Activated T-helper 2 cell treated with anti-CD3 and anti-CD28 coated beads, Interferon-gamma antibody, Interleukin-2, Interleukin-4, amounts not matched to agents 10 μg/mL and 5 μg/mL and 100 μg/mL, durations not matched to agents 14 hours and 24 hours and 36 hours (primary cell): ENCODE measurements at regions not wholly inside any gene's neighbourhood (a gene's known extent, or its start where the extent isn't known, plus 50 kb on each side); places are given as distances from the start of the nearest gene placed in this dataset.
"Not testable (repeated sequence)": the region's sequence is repeated elsewhere in the genome, so short reads cannot be mapped to it uniquely, and the experiment has no call there.

Source experiments
- DNase-seq: peaks from one replicate; pipeline ENCODE4 v3.0.0; 2021; ENCODE audit warnings: low spot score
- H3K27ac Mint-ChIP-seq: one replicate; pipeline ENCODE4 v1.8.0; 2021; ENCODE audit warnings: mixed read lengths
- H3K27me3 Mint-ChIP-seq: one replicate; pipeline ENCODE4 v1.8.0; 2021; ENCODE audit warnings: low read depth, mixed read lengths
- H3K36me3 Mint-ChIP-seq: one replicate; pipeline ENCODE4 v1.8.0; 2021; ENCODE audit warnings: low read depth, mixed read lengths
- H3K4me1 Mint-ChIP-seq: one replicate; pipeline ENCODE4 v1.8.0; 2021; ENCODE audit warnings: low read depth, mixed read lengths
- H3K4me3 Mint-ChIP-seq: one replicate; pipeline ENCODE4 v1.8.0; 2021; ENCODE audit warnings: low read depth, mild to moderate bottlenecking, moderate library complexity, mixed read lengths
- H3K9me3 Mint-ChIP-seq: one replicate; pipeline ENCODE4 v1.8.0; 2021; ENCODE audit warnings: mixed read lengths
- intact Hi-C: fragments of 100-400 bp; cut with micrococcal nuclease; formaldehyde crosslinking; loops from one replicate; pipeline ENCODE4 v1.15.1; 2023

DNA sequence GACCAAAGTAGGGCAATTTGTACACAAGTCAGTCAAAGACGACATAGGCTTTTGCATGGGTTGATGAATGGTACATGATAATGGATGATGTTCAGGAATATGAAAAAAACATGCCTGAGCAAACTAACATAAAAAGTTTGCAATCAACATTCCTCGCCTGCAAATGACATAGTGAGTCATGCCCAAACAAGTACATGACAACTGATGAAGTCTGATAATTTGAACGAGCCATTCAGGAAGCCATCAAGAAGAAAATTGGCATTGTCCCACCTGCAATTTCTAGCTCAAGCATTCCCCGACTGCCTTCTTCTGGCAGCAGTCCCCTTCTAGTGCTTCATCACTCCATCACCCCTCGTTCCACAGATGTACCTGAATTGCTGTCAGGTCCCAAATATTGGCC is 118.4 kb upstream of the NR5A2 start:
- no peak for DNase-seq
- H3K4me3 Mint-ChIP-seq, result no peak overlapping the region
- no peaks in the 10 kb centered on the region for H3K9me3 Mint-ChIP-seq
- no peaks in the 10 kb centered on the region for H3K27me3 Mint-ChIP-seq
- no peaks in the 10 kb centered on the region for H3K36me3 Mint-ChIP-seq
- H3K4me1 Mint-ChIP-seq, result no peaks in the 10 kb centered on the region
- intact Hi-C loops, result no loop called here
- no peak overlapping the region for H3K27ac Mint-ChIP-seq

DNA sequence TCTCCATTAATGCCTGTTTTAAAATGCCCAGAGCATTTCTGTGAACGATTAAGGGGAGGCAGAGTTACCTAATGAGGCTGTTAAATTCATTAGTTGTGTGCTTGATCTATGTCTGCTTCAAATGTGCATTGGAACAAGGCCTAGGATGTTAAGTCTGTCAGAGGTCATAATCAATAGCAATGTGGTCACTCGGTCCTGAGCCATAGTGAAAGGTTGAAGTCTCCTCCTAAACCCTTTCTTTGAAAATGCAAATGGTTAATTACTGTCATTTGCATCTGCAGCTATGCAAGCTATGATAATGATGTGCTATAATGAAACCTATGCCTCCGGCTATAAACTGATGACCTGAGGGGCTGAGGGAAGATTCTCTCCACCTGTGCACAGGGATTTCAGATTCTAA is 114.2 kb upstream of the NR5A2 start:
- no peak overlapping the region for H3K4me3 Mint-ChIP-seq
- H3K27me3 Mint-ChIP-seq, result peaks cover 5% of the 10 kb centered on the region
- no peak overlapping the region for H3K27ac Mint-ChIP-seq
- H3K36me3 Mint-ChIP-seq, result no peaks in the 10 kb centered on the region
- H3K9me3 Mint-ChIP-seq, result no peaks in the 10 kb centered on the region
- DNase-seq, result no peak
- no peaks in the 10 kb centered on the region for H3K4me1 Mint-ChIP-seq
- intact Hi-C loops, result no loop called here

DNA sequence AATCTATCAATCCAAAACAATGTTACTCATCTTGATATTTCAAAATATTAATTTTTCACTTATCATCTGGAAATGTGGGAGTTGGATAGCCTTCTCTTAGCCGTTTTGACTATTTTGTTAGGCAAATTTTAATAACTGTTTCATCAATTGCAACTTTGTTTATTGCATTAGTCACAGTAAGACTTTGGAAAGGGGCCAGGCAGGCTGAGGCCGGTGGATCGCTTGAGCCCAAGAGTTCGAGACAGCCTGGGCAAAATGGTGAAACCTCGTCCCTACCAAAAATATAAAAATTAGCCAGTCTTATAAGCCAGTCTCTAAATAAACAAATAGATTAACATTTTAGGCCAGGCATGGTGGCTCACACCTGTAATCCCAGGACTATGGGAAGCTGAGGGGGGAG is 113.0 kb upstream of the NR5A2 start:
- intact Hi-C loops, result no loop called here
- Mint-ChIP-seq H3K36me3 (no peaks in the 10 kb centered on the region), H3K27ac (no peak overlapping the region), H3K9me3 (no peaks in the 10 kb centered on the region), H3K27me3 (peaks cover 9% of the 10 kb centered on the region), H3K4me3 (no peak overlapping the region), H3K4me1 (no peaks in the 10 kb centered on the region)
- DNase-seq, result no peak

DNA sequence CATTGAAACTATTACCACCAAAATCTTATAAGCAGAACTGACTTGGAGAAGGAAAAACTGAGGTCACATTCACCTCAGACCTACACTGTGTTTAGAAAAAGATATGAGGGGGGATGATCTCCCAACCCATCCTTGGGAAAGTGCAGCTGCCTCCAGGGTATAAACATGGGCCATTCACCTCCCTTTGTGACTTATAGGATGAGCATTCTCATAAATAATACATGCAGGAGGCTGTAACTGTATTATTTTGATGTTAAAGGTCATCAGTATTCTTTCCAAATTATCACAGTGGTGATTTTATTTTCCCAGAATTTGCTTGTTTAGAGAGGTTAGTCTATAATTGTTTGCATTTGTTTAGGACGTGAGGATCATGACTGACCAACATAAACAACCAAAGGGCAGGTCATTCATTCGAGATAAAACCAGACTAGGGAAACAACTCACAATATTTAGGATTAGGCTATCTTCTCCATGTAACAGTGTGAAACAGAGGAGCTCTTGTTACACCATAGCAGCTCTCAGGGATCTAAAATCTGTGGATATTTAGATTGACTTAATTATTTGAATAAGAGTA is 109.2 kb upstream of the NR5A2 start:
- no peak overlapping the region for H3K27ac Mint-ChIP-seq
- H3K4me3 Mint-ChIP-seq, result no peak overlapping the region
- intact Hi-C loops, result no loop called here
- H3K36me3 Mint-ChIP-seq, result no peaks in the 10 kb centered on the region
- peaks cover 19% of the 10 kb centered on the region for H3K27me3 Mint-ChIP-seq
- H3K4me1 Mint-ChIP-seq, result no peaks in the 10 kb centered on the region
- no peak for DNase-seq
- no peaks in the 10 kb centered on the region for H3K9me3 Mint-ChIP-seq

DNA sequence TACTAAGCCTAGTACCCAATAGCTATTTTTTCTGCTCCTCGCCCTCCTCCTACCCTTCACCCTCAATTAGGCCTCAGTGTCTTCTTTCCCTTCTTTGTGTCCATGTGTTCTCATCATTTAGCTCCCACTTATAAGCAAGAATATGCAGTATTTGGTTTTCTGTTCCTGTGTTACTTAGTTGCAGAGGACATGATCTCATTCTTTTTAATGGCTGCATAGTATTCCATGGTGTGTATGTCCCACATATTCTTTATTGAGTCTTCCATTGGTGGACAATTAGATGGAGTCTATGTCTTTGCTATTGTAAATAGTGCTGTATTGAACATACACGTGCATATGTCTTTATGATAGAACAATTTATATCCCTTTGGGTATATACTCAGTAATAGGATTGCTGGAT is 106.9 kb upstream of the NR5A2 start:
- Mint-ChIP-seq H3K9me3 (no peaks in the 10 kb centered on the region), H3K4me1 (no peaks in the 10 kb centered on the region), H3K27ac (no peak overlapping the region), H3K4me3 (no peak overlapping the region), H3K27me3 (peaks cover 20% of the 10 kb centered on the region), H3K36me3 (no peaks in the 10 kb centered on the region)
- DNase-seq, result no peak
- intact Hi-C loops, result no loop called here

DNA sequence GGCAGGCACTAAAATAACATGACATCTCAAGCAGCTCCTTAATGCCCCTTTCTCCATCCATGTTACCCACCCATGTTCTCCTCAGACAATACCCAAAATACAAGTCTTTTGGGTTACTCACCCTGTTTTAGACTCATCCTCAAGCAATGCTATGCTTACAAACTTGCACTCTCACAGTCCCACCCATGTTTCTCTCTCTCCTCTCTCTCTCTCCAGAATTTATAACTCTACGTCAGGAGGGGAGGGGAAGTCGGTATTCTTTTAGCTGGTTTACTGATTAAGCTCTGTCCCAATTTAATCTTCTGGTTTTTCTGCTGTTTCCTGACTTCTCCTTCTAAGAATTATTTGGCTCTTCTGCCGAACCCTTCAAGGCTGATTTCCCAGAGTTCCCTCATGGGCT is 98.0 kb upstream of the NR5A2 start:
- no peaks in the 10 kb centered on the region for H3K36me3 Mint-ChIP-seq
- no peaks in the 10 kb centered on the region for H3K9me3 Mint-ChIP-seq
- intact Hi-C loops, result no loop called here
- no peak for DNase-seq
- H3K27me3 Mint-ChIP-seq, result peaks cover 13% of the 10 kb centered on the region
- H3K4me1 Mint-ChIP-seq, result peaks cover 7% of the 10 kb centered on the region
- no peak overlapping the region for H3K27ac Mint-ChIP-seq
- no peak overlapping the region for H3K4me3 Mint-ChIP-seq

DNA sequence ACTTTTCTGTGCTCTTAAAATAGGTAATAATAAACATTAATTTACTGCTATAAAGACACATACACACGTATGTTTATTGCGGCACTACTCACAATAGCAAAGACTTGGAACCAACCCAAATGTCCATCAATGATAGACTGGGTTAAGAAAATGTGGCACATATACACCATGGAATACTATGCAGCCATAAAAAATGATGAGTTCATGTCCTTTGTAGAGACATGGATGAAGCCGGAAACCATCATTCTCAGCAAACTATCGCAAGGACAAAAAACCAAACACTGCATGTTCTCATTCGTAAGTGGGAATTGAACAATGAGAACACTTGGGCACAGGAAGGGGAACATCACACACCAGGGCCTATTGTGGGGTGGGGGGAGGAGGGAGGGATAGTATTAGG is 97.4 kb upstream of the NR5A2 start:
- H3K4me3 Mint-ChIP-seq, H3K4me1 Mint-ChIP-seq, H3K27ac Mint-ChIP-seq, DNase-seq, H3K9me3 Mint-ChIP-seq, intact Hi-C loops, H3K36me3 Mint-ChIP-seq: not testable (repeated sequence)
- H3K27me3 Mint-ChIP-seq, result peaks cover 15% of the 10 kb centered on the region

DNA sequence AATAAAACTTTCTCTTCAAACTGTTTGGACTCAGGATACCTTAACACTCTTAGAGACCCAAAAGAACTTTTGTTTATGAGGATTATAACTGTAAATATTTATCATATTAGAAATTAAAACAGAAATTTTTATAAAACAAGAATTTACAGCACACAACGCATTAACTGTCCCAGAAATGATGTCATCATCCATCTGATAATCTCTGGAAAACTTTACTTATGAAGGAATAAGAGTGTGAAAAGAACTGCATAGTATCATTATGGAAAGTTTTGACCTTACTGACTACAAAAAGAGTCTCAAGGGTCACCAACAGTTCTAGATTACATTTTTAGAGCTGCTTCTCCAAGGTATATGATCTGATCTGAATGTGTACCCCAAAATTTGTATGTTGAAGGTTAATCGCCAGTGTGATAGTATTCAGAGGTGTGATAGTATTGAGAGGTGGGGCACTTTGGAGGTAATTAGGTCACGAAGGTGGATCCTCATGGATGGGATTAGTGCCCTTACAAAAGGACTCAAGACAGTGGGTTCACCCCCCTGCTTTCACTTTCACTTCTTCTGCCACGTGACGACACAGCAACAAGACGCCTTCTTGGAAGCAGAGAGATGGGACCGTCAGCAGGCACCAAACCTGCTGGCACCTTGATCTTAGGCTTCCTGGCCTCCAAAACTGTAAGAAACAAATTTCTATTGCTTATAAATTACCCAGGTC is 95.7 kb upstream of the NR5A2 start:
- Mint-ChIP-seq H3K9me3 (no peaks in the 10 kb centered on the region), H3K27me3 (peaks cover 26% of the 10 kb centered on the region), H3K4me3 (peak overlapping the region; percentile 24), H3K36me3 (no peaks in the 10 kb centered on the region), H3K4me1 (peaks cover 7% of the 10 kb centered on the region), H3K27ac (no peak overlapping the region)
- no peak for DNase-seq
- intact Hi-C loops, result no loop called here

DNA sequence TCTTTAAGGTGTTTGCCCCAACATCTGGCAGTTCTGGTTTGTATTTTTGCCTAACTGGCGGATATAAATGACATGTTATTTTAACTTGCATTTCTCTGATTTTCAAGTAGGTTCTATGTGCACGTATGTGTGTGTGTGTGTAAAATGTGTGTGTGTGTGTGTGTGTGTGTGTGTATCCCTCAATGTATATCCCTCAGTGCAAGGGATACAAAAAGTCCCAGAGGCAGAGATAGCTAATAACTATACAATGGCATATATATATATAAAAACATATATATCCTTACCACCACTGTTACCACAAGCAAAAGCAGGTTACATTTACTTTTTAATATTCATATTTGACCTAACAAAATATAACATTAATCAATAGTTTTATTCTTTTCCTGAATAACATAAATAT is 95.0 kb upstream of the NR5A2 start:
- peaks cover 30% of the 10 kb centered on the region for H3K27me3 Mint-ChIP-seq
- DNase-seq, result no peak
- H3K9me3 Mint-ChIP-seq, result no peaks in the 10 kb centered on the region
- intact Hi-C loops, result no loop called here
- peaks cover 7% of the 10 kb centered on the region for H3K4me1 Mint-ChIP-seq
- H3K36me3 Mint-ChIP-seq, result no peaks in the 10 kb centered on the region
- H3K27ac Mint-ChIP-seq, result no peak overlapping the region
- no peak overlapping the region for H3K4me3 Mint-ChIP-seq

DNA sequence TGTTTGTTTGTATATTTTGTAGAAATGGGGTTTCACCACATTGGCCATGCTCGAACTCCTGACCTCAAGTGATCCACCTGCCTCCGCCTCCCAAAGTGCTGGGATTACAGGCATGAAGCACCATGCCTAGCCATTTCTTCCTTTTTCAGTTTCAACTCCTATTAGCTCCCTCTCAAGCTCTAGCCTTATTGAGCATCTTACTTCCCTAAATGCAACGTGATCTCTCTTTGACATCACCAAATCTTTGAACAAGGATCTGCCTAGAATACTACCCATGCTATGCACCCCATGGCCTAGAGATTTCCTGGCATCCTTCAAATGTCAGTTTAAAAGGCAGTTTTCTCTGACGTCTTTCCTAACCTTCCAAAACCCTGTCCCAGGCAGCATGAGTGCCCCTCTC is 91.1 kb upstream of the NR5A2 start:
- Mint-ChIP-seq H3K36me3 (no peaks in the 10 kb centered on the region), H3K27me3 (peaks cover 47% of the 10 kb centered on the region), H3K4me3 (no peak overlapping the region), H3K27ac (no peak overlapping the region), H3K9me3 (no peaks in the 10 kb centered on the region), H3K4me1 (peaks cover 14% of the 10 kb centered on the region)
- intact Hi-C loops, result no loop called here
- no peak for DNase-seq

DNA sequence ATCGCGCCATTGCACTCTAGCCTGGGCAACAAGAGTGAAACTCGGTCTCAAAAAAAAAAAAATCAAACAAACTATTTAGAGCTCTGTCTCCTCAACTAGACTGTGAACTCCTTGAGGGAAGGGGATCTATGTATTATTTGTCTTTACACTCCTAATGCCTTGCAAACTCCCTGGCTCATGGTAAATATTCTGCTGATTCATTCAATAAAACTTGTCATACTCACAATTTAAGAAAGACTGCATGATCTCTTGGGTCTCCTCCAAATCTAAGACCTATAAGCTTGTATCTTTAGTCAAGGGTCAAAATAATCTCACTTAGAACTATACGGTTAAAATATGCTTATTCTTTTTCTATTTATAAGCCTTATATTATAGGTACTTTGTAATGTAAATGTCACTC is 90.3 kb upstream of the NR5A2 start:
- Mint-ChIP-seq H3K4me3 (no peak overlapping the region), H3K27ac (no peak overlapping the region), H3K36me3 (no peaks in the 10 kb centered on the region), H3K27me3 (peaks cover 43% of the 10 kb centered on the region), H3K4me1 (peaks cover 13% of the 10 kb centered on the region), H3K9me3 (no peaks in the 10 kb centered on the region)
- no peak for DNase-seq
- intact Hi-C loops, result no loop called here

DNA sequence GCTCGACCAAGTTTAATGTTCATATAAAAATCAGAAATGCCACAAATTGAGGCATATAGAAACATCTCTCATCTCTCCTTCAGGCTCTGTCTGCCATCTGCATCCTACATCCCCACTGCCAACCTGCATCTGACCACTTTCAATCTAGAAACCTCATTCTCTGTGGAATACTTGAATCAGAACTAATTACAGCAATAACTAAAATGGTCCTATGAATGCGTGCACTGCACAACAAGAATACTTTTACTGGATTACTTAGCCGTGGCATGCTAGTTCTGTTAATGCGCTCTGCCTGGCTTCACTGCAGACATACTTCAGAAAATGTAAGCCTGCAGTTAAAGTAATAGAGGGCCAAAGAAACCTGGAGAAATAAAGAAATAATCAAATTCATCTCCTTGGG is 89.8 kb upstream of the NR5A2 start:
- peaks cover 10% of the 10 kb centered on the region for H3K4me1 Mint-ChIP-seq
- peaks cover 41% of the 10 kb centered on the region for H3K27me3 Mint-ChIP-seq
- H3K36me3 Mint-ChIP-seq, result no peaks in the 10 kb centered on the region
- intact Hi-C loops, result no loop called here
- no peak for DNase-seq
- H3K4me3 Mint-ChIP-seq, result no peak overlapping the region
- no peaks in the 10 kb centered on the region for H3K9me3 Mint-ChIP-seq
- H3K27ac Mint-ChIP-seq, result no peak overlapping the region

DNA sequence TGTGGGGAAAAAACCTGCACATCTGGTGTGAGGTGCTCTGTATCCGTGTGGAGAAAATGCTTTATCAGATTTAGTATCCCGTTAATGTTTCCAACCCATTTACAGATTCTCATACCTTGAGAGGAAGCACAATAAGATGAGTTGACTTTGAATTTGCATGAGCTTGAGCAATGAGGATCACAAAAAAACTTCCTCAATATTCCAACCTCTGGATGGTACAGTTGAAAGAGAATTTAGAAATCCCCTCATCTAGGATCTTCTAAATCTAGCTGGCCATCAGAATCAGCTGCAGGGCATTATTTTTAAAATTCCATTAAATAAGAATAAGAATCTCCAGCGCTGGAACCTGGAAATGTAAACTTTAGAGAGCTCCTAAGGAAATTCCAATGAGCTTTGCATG is 82.5 kb upstream of the NR5A2 start:
- DNase-seq, result no peak
- no peaks in the 10 kb centered on the region for H3K9me3 Mint-ChIP-seq
- peaks cover 14% of the 10 kb centered on the region for H3K4me1 Mint-ChIP-seq
- intact Hi-C loops, result loop anchor here (5.0 kb wide), 3 partner anchors 537 to 773 kb away; no protein-coding TSS in a partner anchor
- H3K4me3 Mint-ChIP-seq, result no peak overlapping the region
- H3K36me3 Mint-ChIP-seq, result no peaks in the 10 kb centered on the region
- no peak overlapping the region for H3K27ac Mint-ChIP-seq
- H3K27me3 Mint-ChIP-seq, result peaks cover 47% of the 10 kb centered on the region

DNA sequence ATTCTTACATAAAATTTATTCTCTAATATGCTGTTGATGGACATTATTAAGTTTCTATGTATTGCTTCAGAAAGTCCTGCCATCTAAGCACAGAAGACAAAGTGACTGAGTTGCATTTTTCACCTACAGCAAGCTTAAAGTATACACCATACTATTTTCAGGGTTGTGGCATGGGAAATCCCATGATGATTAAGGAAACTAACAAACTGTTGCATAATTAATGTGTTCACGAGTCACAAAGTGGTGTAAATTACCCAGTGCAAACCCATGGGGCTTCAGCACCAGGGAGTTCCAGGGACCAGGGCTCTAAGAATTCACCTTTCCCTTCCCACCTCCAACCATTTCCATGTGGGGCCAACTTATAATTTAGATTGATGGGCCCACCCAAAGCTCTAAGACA is 81.9 kb upstream of the NR5A2 start:
- peaks cover 14% of the 10 kb centered on the region for H3K4me1 Mint-ChIP-seq
- no peak for DNase-seq
- intact Hi-C loops, result no loop called here
- no peak overlapping the region for H3K4me3 Mint-ChIP-seq
- no peaks in the 10 kb centered on the region for H3K9me3 Mint-ChIP-seq
- no peaks in the 10 kb centered on the region for H3K36me3 Mint-ChIP-seq
- no peak overlapping the region for H3K27ac Mint-ChIP-seq
- peaks cover 47% of the 10 kb centered on the region for H3K27me3 Mint-ChIP-seq
